Putamen (tissue), 1 donor: ENCODE measurements at regions not wholly inside any gene's neighbourhood (a gene's known extent, or its start where the extent isn't known, plus 50 kb on each side); places are given as distances from the start of the nearest gene placed in this dataset.
"Not testable (repeated sequence)": the region's sequence is repeated elsewhere in the genome, so short reads cannot be mapped to it uniquely, and the experiment has no call there.

Experiments used
- DNase-seq: peaks from one replicate; pipeline ENCODE4 v3.0.0-alpha.2; 2016; ENCODE audit warnings: low spot score

- DNase-seq: no peak
Measured at GRCh38 chr13:67557118-67557517, 327.0 kb upstream of the PCDH9 start.

- no peak for DNase-seq
Measured at GRCh38 chr13:67554746-67555452, 324.8 kb upstream of the PCDH9 start.

- no peak for DNase-seq
Measured at GRCh38 chr13:67554286-67554685, 324.1 kb upstream of the PCDH9 start.

GRCh38 chr13:67549331-67549730 is 319.2 kb upstream of the PCDH9 start:
- no peak for DNase-seq

GRCh38 chr13:67538906-67539305 is 308.8 kb upstream of the PCDH9 start:
- DNase-seq: no peak

- no peak for DNase-seq
Measured at GRCh38 chr13:67520886-67521285, 290.8 kb upstream of the PCDH9 start.

GRCh38 chr13:67519356-67519755 is 289.2 kb upstream of the PCDH9 start:
- DNase-seq: no peak

GRCh38 chr13:67518785-67519184 is 288.6 kb upstream of the PCDH9 start:
- no peak for DNase-seq

GRCh38 chr13:67515895-67516294 is 285.8 kb upstream of the PCDH9 start:
- no peak for DNase-seq

GRCh38 chr13:67509018-67509417 is 278.9 kb upstream of the PCDH9 start:
- no peak for DNase-seq

- not testable (repeated sequence) for DNase-seq
Measured at GRCh38 chr13:67508275-67508674, 278.1 kb upstream of the PCDH9 start.

GRCh38 chr13:67506407-67506806 is 276.3 kb upstream of the PCDH9 start:
- no peak for DNase-seq

GRCh38 chr13:67505376-67505775 is 275.2 kb upstream of the PCDH9 start:
- DNase-seq: no peak

- no peak for DNase-seq
Measured at GRCh38 chr13:67498948-67499347, 268.8 kb upstream of the PCDH9 start.

- DNase-seq: no peak
Measured at GRCh38 chr13:67493835-67494234, 263.7 kb upstream of the PCDH9 start.

GRCh38 chr13:67489016-67489415 is 258.9 kb upstream of the PCDH9 start:
- DNase-seq: no peak

GRCh38 chr13:67481445-67481844 is 251.3 kb upstream of the PCDH9 start:
- DNase-seq: no peak

GRCh38 chr13:67474115-67474514 is 244.0 kb upstream of the PCDH9 start:
- DNase-seq: no peak

- no peak for DNase-seq
Measured at GRCh38 chr13:67469623-67470022, 239.5 kb upstream of the PCDH9 start.

- DNase-seq: no peak
Measured at GRCh38 chr13:67466569-67466968, 236.4 kb upstream of the PCDH9 start.

GRCh38 chr13:67464154-67464553 is 234.0 kb upstream of the PCDH9 start:
- no peak for DNase-seq

GRCh38 chr13:67462098-67462497 is 232.0 kb upstream of the PCDH9 start:
- no peak for DNase-seq

GRCh38 chr13:67452526-67452925 is 222.4 kb upstream of the PCDH9 start:
- not testable (repeated sequence) for DNase-seq

- DNase-seq: no peak
Measured at GRCh38 chr13:67445436-67445835, 215.3 kb upstream of the PCDH9 start.
